GM18502 (cell line): ENCODE measurements at regions not wholly inside any gene's neighbourhood (a gene's known extent, or its start where the extent isn't known, plus 50 kb on each side); places are given as distances from the start of the nearest gene placed in this dataset.

Source experiments
- ATAC-seq: cut with Tn5 transposase; IDR thresholded peaks from one replicate; pipeline ENCODE4 v1.9.1; 2021; ENCODE audit warnings: mild to moderate bottlenecking; ENCODE audit not compliant: unreplicated experiment, poor library complexity

GRCh38 chr13:64256751-64257150, 2841.1 kb upstream of the PCDH20 start:
- ATAC-seq = no peak

GRCh38 chr13:64255988-64256387, 2840.3 kb upstream of the PCDH20 start:
- no peak for ATAC-seq

GRCh38 chr13:64248371-64249065, 2832.9 kb upstream of the PCDH20 start:
- no peak for ATAC-seq

- no peak for ATAC-seq
These were observed 2823.7 kb upstream of the PCDH20 start for GRCh38 chr13:64239372-64239771.

DNA sequence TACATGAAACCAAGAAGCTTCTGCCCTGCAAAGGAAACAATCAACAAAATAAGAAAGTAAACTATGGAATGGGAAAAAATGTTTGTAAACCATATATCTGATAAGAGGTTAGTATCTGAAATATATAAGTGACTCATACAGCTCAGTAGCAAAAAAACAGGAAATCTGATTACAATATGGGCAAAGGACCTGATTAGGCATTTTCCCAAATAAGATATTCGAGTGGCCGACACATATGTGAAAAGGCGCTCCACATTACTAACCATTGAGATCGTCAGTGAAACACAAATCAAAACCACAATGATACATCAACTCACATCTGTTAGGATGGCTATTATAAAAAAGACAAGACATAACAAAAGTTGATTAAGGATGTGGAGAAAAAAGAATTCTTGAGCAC, 2818.6 kb upstream of the PCDH20 start:
- no peak for ATAC-seq

DNA sequence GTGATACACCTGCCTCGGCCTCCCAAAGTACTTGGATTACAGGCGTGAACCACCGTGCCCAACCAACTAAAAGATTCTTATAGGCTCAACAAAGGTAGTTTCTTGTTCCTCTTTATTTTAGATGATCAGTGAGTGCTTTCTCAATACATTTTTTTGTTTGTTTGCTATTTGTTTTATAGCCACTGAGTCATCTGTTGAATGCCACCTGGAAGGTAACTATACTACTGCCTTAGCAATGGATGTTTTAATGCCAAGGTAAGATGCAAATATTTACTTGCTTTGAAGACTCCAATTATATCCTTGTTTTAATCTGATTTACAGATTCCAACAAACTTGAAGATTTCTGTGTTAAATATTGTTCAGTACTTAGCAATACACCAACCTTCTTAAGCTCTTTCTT, 2807.4 kb upstream of the PCDH20 start:
- ATAC-seq = no peak

GRCh38 chr13:64206430-64207225, 2791.0 kb upstream of the PCDH20 start:
- ATAC-seq = no peak

DNA sequence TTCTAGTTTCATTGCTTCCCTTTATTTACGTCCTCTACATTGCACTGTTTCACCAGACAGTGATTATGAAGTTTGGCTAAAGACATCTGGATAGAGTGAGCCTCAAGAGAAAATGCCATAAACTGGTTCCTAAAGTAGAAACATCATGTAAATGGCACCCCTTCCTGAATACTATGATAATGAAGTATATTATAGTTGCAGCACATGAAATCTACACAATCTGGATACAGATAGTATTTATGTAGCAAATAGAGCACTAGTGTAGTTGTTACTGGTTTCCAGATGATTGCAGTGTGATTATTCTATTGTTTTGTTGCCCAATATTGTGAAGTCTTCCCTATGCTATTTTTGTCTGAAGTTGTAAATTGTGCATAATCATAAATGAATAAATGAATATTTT, 2786.9 kb upstream of the PCDH20 start:
- ATAC-seq = no peak

GRCh38 chr13:64197232-64197631, 2781.6 kb upstream of the PCDH20 start:
- no peak for ATAC-seq

DNA sequence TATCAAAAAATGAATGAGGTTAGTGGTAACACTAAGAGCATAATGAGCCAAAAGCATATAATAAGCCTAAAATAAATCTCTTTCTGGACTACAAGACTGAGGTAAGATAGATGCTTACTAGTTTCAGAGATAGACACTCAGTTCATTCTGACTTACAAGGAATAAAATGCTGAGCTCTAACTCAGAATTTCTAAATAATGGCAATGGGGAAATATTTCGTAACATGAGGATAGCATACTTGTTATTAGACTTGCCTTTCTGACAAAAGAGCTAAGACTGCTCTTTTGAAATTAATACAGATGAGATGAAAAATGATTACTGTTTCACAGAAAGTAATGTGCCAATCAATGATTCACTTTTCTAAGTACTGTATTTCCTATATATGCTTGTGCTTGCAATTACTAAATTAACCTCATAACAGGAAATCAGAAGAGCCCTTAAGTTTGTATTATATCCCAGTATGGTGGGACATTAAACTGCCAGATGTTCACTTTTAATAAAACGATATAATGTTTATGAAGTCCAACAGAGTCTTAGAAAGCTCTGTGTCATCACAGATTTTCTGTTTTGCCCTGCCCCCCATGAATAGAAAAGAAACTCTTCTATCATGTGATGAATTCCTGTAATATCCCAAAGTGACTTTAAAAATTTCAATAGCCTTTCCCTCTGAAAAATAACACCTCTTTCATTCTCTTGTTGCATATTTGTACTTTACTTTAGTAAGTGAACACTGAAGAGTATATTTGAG, 2771.0 kb upstream of the PCDH20 start:
- no peak for ATAC-seq

DNA sequence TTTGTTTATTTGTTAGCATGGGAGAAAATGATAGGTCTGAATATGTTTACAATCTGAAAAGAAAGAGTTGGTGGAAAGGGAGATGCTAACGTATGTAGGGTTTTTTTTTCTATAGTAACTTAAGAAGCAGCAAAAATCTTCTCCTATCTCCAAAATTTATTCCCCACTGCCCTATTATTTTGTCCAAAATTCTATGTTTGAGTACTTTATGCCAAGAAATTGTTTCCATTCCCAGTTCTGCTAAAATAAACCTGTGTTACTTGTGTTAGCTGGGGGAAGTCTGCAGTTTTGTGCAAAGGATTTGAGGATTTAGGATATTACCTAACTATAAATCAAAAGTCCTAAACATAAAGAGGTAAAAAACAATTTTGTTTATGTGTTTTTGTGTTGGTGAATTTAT, 2770.4 kb upstream of the PCDH20 start:
- no peak for ATAC-seq

GRCh38 chr13:64180756-64181155, 2765.1 kb upstream of the PCDH20 start:
- no peak for ATAC-seq

- ATAC-seq = no peak
These were observed 2750.2 kb upstream of the PCDH20 start for GRCh38 chr13:64165826-64166225.

- ATAC-seq = no peak
These were observed 2748.8 kb upstream of the PCDH20 start for GRCh38 chr13:64164435-64164834.

GRCh38 chr13:64160479-64160878, 2744.8 kb upstream of the PCDH20 start:
- no peak for ATAC-seq

- ATAC-seq = no peak
These were observed 2743.3 kb upstream of the PCDH20 start for GRCh38 chr13:64158908-64159307.

DNA sequence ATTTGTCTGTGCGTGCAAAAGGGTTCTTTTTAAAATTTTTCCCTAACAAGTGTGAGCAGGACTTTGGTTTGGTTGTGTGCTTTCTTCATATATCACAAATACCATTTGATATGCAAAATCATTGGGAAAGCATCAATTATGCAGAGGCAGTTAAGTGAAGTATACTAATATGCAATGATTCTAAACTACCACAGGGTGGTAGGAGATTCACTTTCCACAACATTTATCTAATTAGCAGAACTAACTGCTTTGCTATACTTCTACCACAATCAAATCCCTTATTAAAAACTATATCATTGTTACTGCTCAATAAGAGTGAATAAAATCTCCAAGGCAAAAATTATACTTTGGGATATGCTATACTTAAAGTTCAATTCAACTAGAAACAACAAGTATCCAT, 2738.9 kb upstream of the PCDH20 start:
- ATAC-seq = no peak

- ATAC-seq = no peak
These were observed 2715.0 kb upstream of the PCDH20 start for GRCh38 chr13:64130600-64130999.

- no peak for ATAC-seq
These were observed 2714.5 kb upstream of the PCDH20 start for GRCh38 chr13:64130171-64130570.

DNA sequence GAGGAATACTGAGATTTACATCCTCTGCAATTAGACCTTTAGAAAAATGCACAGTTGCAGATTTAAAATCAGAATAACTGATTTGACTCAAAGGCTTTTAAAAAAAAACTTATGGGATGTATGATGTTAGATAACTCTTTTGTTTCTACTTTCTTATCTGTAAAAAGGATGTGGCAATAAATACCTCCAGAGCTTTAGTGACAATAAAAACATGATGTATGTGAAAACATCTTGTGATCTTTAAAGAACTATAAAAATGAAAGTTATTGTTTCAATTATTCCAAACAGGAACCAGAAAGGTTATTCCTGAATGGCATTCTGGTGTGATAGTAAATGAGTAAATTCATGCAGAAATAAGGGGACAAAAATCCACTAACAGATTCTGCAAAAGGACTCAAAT, 2712.2 kb upstream of the PCDH20 start:
- ATAC-seq = no peak

DNA sequence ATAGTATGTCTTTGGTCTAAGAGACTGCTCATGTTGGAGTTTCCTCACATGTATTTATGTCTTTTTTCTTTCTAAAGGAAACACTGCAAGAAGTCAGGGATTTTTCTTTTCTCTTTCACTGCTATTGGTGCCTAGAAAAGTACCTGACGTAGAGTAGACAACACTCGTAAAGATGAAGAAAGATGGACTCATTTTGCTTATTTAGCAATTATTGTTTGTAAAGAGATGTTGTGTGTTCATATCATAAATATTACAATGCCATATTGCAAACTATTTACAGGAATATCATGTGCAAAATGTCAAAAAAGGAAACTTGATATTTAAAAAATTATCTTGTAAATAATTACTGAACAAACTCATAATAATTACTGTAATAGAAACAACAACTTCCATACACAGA, 2711.5 kb upstream of the PCDH20 start:
- no peak for ATAC-seq
